H1 (cell line): ENCODE measurements at regions not wholly inside any gene's neighbourhood (a gene's known extent, or its start where the extent isn't known, plus 50 kb on each side); places are given as distances from the start of the nearest gene placed in this dataset.

Source experiments
- CTCF ChIA-PET: fragments of 300-600 bp; sonication (Branson Sonifier 250); formaldehyde crosslinking; loops from one replicate; lab custom pipeline; 2021; ENCODE audit not compliant: partially characterized antibody; lab: Charles Lee
- POLR2A ChIA-PET: fragments of 300-600 bp; sonication (Branson Sonifier 250); formaldehyde crosslinking; loops from one replicate; lab custom pipeline; 2021; ENCODE audit warnings: inconsistent platforms; ENCODE audit not compliant: partially characterized antibody; lab: Charles Lee
- DNase-seq, 2 experiments: peaks; one replicate each; pipeline versions ENCODE4 v3.0.0 to v3.0.0-alpha.2; 2010 to 2022; ENCODE audit warnings: low spot score in 2 of 2, low read depth in 1 of 2, mixed read lengths in 1 of 2
- FAIRE-seq: peaks from 2 replicates; lab custom pipeline; 2011; peaks lifted over from hg19 to GRCh38; lab: Jason Lieb, UNC
- H2AFZ ChIP-seq: 2 replicates; pipeline ENCODE4 v1.8.1; 2012; ENCODE audit warnings: low read length, inconsistent platforms
- H2AK5ac ChIP-seq: 2 replicates; pipeline ENCODE4 v1.6.1; 2013; ENCODE audit warnings: low read depth, low read length
- H2BK120ac ChIP-seq: replicated peaks from 2 replicates; pipeline ENCODE3; 2013; ENCODE audit warnings: low read depth, low read length, inconsistent platforms
- H2BK12ac ChIP-seq: 2 replicates; pipeline ENCODE4 v1.6.1; 2013; ENCODE audit warnings: low read depth, low read length
- H2BK15ac ChIP-seq: 2 replicates; pipeline ENCODE4 v1.6.1; 2013; ENCODE audit warnings: low read length
- H2BK20ac ChIP-seq: 2 replicates; pipeline ENCODE4 v1.6.1; 2013; ENCODE audit warnings: low read length
- H2BK5ac ChIP-seq: 2 replicates; pipeline ENCODE4 v1.6.1; 2013; ENCODE audit warnings: low read depth, low read length
- H3K14ac ChIP-seq: 2 replicates; pipeline ENCODE4 v1.6.1; 2013; ENCODE audit warnings: inconsistent platforms; ENCODE audit not compliant: insufficient read length
- H3K18ac ChIP-seq: 2 replicates; pipeline ENCODE4 v1.6.1; 2013; ENCODE audit warnings: low read length; ENCODE audit errors: extremely low read depth
- H3K23ac ChIP-seq: 2 replicates; pipeline ENCODE4 v1.6.1; 2013; ENCODE audit warnings: inconsistent platforms; ENCODE audit not compliant: insufficient read length
- H3K23me2 ChIP-seq: 2 replicates; pipeline ENCODE4 v1.6.1; 2013; ENCODE audit warnings: low read depth, low read length
- H3K27ac ChIP-seq: 2 replicates; pipeline ENCODE4 v1.6.1; 2011; ENCODE audit warnings: low read depth, low read length, inconsistent platforms
- H3K27me3 ChIP-seq, 4 experiments: replicated peaks in 1 of 4; 1 replicate in 1 of 4; 2 replicates in 3 of 4; pipeline versions ENCODE4 v1.6.1 to v1.8.1; 2011 to 2013; ENCODE audit warnings: low read length in 3 of 4, mild to moderate bottlenecking in 3 of 4, inconsistent platforms in 2 of 4, mixed read lengths in 2 of 4, moderate library complexity in 1 of 4; ENCODE audit not compliant: control insufficient read depth in 3 of 4, insufficient read depth in 3 of 4; ENCODE audit errors: extremely low read depth in 1 of 4
- H3K36me3 ChIP-seq, 4 experiments: 2 replicates each; pipeline versions ENCODE4 v1.6.1 to v1.8.1; 2011 to 2013; ENCODE audit warnings: mild to moderate bottlenecking in 4 of 4, low read length in 3 of 4, moderate library complexity in 2 of 4, control low read depth in 1 of 4, inconsistent platforms in 1 of 4; ENCODE audit not compliant: insufficient read depth in 4 of 4, control insufficient read depth in 2 of 4
- H3K4ac ChIP-seq: replicated peaks from 2 replicates; pipeline ENCODE3; 2013; ENCODE audit warnings: low read length, low read depth, mixed read lengths, inconsistent platforms; ENCODE audit not compliant: insufficient read length
- H3K4me1 ChIP-seq, 4 experiments: replicated peaks in 1 of 4; 1 replicate in 1 of 4; 2 replicates in 3 of 4; pipeline versions ENCODE4 v1.6.1 to v1.8.1; 2011 to 2013; ENCODE audit warnings: low read length in 3 of 4, inconsistent platforms in 2 of 4, mixed read lengths in 1 of 4; ENCODE audit not compliant: insufficient read depth in 4 of 4, control insufficient read depth in 3 of 4
- H3K4me2 ChIP-seq, 2 experiments: 2 replicates each; pipeline versions ENCODE4 v1.6.1 to v1.8.1; 2011 to 2013; ENCODE audit warnings: low read depth in 2 of 2, low read length in 2 of 2, control low read depth in 1 of 2, inconsistent platforms in 1 of 2, mild to moderate bottlenecking in 1 of 2; ENCODE audit not compliant: insufficient read depth in 1 of 2
- H3K4me3 ChIP-seq, 4 experiments: fragments of 200-600, 300-600 bp in 1 of 4; sonication (generic), shearing (Covaris generic), sonication (Bioruptor Twin) in 1 of 4; 2 replicates each; pipeline versions ENCODE4 v1.5.1 to v1.8.1; 2011 to 2016; ENCODE audit warnings: low read length in 4 of 4, low read depth in 3 of 4, control low read depth in 2 of 4, inconsistent platforms in 2 of 4, mild to moderate bottlenecking in 2 of 4, mixed read lengths in 1 of 4, moderate library complexity in 1 of 4; ENCODE audit not compliant: insufficient read depth in 2 of 4; ENCODE audit errors: extremely low read depth in 1 of 4
- H3K56ac ChIP-seq: replicated peaks from 2 replicates; pipeline ENCODE3; 2013; ENCODE audit warnings: low read depth, mild to moderate bottlenecking, mixed read lengths, low read length, inconsistent platforms; ENCODE audit not compliant: insufficient read length
- H3K79me1 ChIP-seq: 2 replicates; pipeline ENCODE4 v1.6.1; 2013; ENCODE audit warnings: low read depth, low read length, control low read depth
- H3K79me2 ChIP-seq, 2 experiments: 2 replicates each; pipeline versions ENCODE4 v1.6.1 to v1.8.1; 2012 to 2013; ENCODE audit warnings: low read length in 2 of 2, mild to moderate bottlenecking in 2 of 2, inconsistent platforms in 1 of 2; ENCODE audit not compliant: insufficient read depth in 2 of 2, control insufficient read depth in 1 of 2
- H3K9ac ChIP-seq, 4 experiments: replicated peaks in 1 of 4; 1 replicate in 1 of 4; 2 replicates in 3 of 4; pipeline versions ENCODE4 v1.6.1 to v1.8.1; 2011 to 2013; ENCODE audit warnings: low read depth in 3 of 4, low read length in 3 of 4, control low read depth in 2 of 4, mild to moderate bottlenecking in 2 of 4, moderate library complexity in 2 of 4, inconsistent platforms in 1 of 4; ENCODE audit errors: extremely low read depth in 1 of 4
- H3K9me3 ChIP-seq, 2 experiments: 2 replicates each; pipeline versions ENCODE4 v1.6.1 to v1.8.1; 2012 to 2013; ENCODE audit warnings: mild to moderate bottlenecking in 2 of 2, moderate library complexity in 2 of 2, control low read depth in 1 of 2, inconsistent platforms in 1 of 2, low read depth in 1 of 2, low read length in 1 of 2, mixed read lengths in 1 of 2; ENCODE audit not compliant: insufficient read depth in 2 of 2
- H4K20me1 ChIP-seq, 2 experiments: replicated peaks in 1 of 2; 2 replicates each; pipeline versions ENCODE3 to v1.8.1; 2011 to 2013; ENCODE audit warnings: inconsistent platforms in 2 of 2, low read length in 2 of 2, mild to moderate bottlenecking in 1 of 2; ENCODE audit not compliant: insufficient read depth in 2 of 2, control insufficient read depth in 1 of 2
- H4K5ac ChIP-seq: 2 replicates; pipeline ENCODE4 v1.6.1; 2013; ENCODE audit warnings: low read length, low read depth, mixed read lengths, inconsistent platforms; ENCODE audit not compliant: insufficient read length
- H4K8ac ChIP-seq: 2 replicates; pipeline ENCODE4 v1.8.0; 2013; ENCODE audit warnings: mild to moderate bottlenecking, moderate library complexity, low read length, inconsistent platforms; ENCODE audit not compliant: insufficient read depth; ENCODE audit errors: extremely low read depth
- H4K91ac ChIP-seq: replicated peaks from 2 replicates; pipeline ENCODE3; 2013; ENCODE audit warnings: low read length, mixed read lengths, inconsistent platforms; ENCODE audit not compliant: insufficient read length
- CBX5 ChIP-seq: fragments of 300-800, 300-1000 bp; sonication (generic); IDR thresholded peaks from 2 replicates; pipeline ENCODE4 v1.7.1; 2016; ENCODE audit warnings: antibody characterized with exemption, low read length, low read depth
- KDM4A ChIP-seq: IDR thresholded peaks from one replicate; pipeline ENCODE4 v1.7.1; 2012; ENCODE audit warnings: low read depth, mild to moderate bottlenecking, moderate library complexity, low read length, inconsistent platforms; ENCODE audit not compliant: severe bottlenecking
- TAF7 ChIP-seq: optimal IDR thresholded peaks from 2 replicates; pipeline ENCODE3; 2011; ENCODE audit warnings: low read depth, mild to moderate bottlenecking, inconsistent platforms, low read length, moderate library complexity, borderline replicate concordance
- YY1 ChIP-seq: IDR thresholded peaks from 2 replicates; pipeline ENCODE4 v1.6.1; 2011; ENCODE audit warnings: low read depth, mild to moderate bottlenecking, low read length
- WGBS, 2 experiments: shearing (Covaris generic) in 1 of 2; methylation state at CpG; one replicate each; pipeline versions ENCODE4 v1.1.6 to v1.1.7; 2013 to 2015; ENCODE audit warnings: low lambda C conversion rate in 2 of 2, mixed read lengths in 2 of 2, inconsistent platforms in 1 of 2, low coverage in 1 of 2, missing lambda C conversion rate in 1 of 2; ENCODE audit not compliant: insufficient replicate concordance in 2 of 2, insufficient coverage in 1 of 2, insufficient read length in 1 of 2; ENCODE audit errors: extremely low coverage in 1 of 2, missing lambda C conversion rate in 1 of 2; 5-methylcytosine and 5-hydroxymethylcytosine counted together

GRCh38 chr12:91319071-91319760 is 136.6 kb upstream of the DCN start:
- Histone ChIP-seq H2AFZ (no peak overlapping the region), H3K27ac (no peak overlapping the region), H3K36me3 (no peaks in the 10 kb centered on the region), H3K18ac (no peak overlapping the region), H4K20me1 (no peaks in the 10 kb centered on the region), H4K8ac (no peak overlapping the region), H3K27me3 (no peaks in the 10 kb centered on the region), H3K4ac (no peak overlapping the region), H4K5ac (no peak overlapping the region), H3K23ac (no peak overlapping the region), H2BK5ac (no peak overlapping the region), H3K56ac (no peak overlapping the region), H2AK5ac (no peak overlapping the region), H3K14ac (no peak overlapping the region), H4K91ac (no peak overlapping the region), H3K79me2 (no peaks in the 10 kb centered on the region), H2BK15ac (no peak overlapping the region), H3K4me3 (no peak overlapping the region), H2BK12ac (no peak overlapping the region), H3K79me1 (no peaks in the 10 kb centered on the region), H3K9me3 (no peaks in the 10 kb centered on the region), H2BK120ac (no peak overlapping the region), H3K4me1 (no peaks in the 10 kb centered on the region), H2BK20ac (no peak overlapping the region), H3K23me2 (no peaks in the 10 kb centered on the region), H3K9ac (no peak overlapping the region), H3K4me2 (no peak overlapping the region)
- ChIA-PET POLR2A (no interaction called here), CTCF (interaction anchor here (0.7 to 1.0 kb wide), 2 partner anchors 176 to 211 kb away, joined by 3 read pairs; no protein-coding TSS in a partner anchor)
- TF ChIP-seq YY1 (no peak), TAF7 (no peak), CBX5 (no peak), KDM4A (no peak)
- DNase-seq, result no peak
- WGBS, 2 experiments, result 67% methylated on average over 2 of the region's 2 CpGs; no CpG with 5 or more reads in 1 of the 2 experiments
- no peak for FAIRE-seq
